Ovary (tissue), 7 donors: ENCODE measurements at regions not wholly inside any gene's neighbourhood (a gene's known extent, or its start where the extent isn't known, plus 50 kb on each side); places are given as distances from the start of the nearest gene placed in this dataset.

ENCODE experiments used
- DNase-seq, 5 donors: peaks; one replicate each; pipeline ENCODE4 v3.0.0-alpha.2; 2019 to 2020
- H3K27ac ChIP-seq, 2 donors: fragments of 200-600 bp; one replicate each; pipeline versions ENCODE4 v1.5.1 to v1.8.0; 2019 to 2022
- H3K27me3 ChIP-seq: fragments of 200-600 bp; one replicate; pipeline ENCODE4 v1.8.0; 2022
- H3K36me3 ChIP-seq: fragments of 200-600 bp; sonication (generic); one replicate; pipeline ENCODE4 v1.5.1; 2019
- H3K4me1 ChIP-seq: one replicate; pipeline ENCODE4 v1.8.1; 2013; ENCODE audit warnings: mild to moderate bottlenecking, moderate library complexity; ENCODE audit not compliant: insufficient read depth
- H3K4me3 ChIP-seq: fragments of 200-600 bp; sonication (generic); one replicate; pipeline ENCODE4 v1.5.1; 2017
- H3K9me3 ChIP-seq, 2 donors: fragments of 200-600 bp in 1 of 2; sonication (generic) in 1 of 2; one replicate each; pipeline versions ENCODE4 v1.5.1 to v1.8.1; 2013 to 2019; ENCODE audit warnings: mild to moderate bottlenecking in 1 of 2, moderate library complexity in 1 of 2
- EP300 ChIP-seq: sonication (generic); formaldehyde crosslinking; IDR thresholded peaks from one replicate; pipeline ENCODE4 v1.6.1; 2017; ENCODE audit warnings: antibody characterized with exemption
- POLR2A ChIP-seq: fragments of 450-650 bp; IDR thresholded peaks from one replicate; pipeline ENCODE4 v1.6.1; 2017; ENCODE audit warnings: antibody characterized with exemption, mild to moderate bottlenecking, moderate library complexity
- WGBS, 3 donors: extraction: QIAGEN DNeasy Blood & Tissue Kit in 1 of 3; methylation state at CpG; one replicate each; pipeline versions ENCODE4 v1.1.5 to v1.1.7; 2013 to 2017; 5-methylcytosine and 5-hydroxymethylcytosine counted together
- intact Hi-C, 4 donors: fragments of 100-400 bp; cut with DNase I; formaldehyde crosslinking; loops; one replicate each; pipeline versions ENCODE4 v1.11.0 to v1.15.1; 2022 to 2023
- TF ChIP-seq, protein P1 (sequence below), 3 donors: fragments of 450-650 bp in 2 of 3; fragments of 200-600 bp in 1 of 3; IDR thresholded peaks; one replicate each; pipeline versions ENCODE4 v1.5.1 to v1.8.0; 2016 to 2022; ENCODE audit warnings: antibody characterized with exemption in 3 of 3, mild to moderate bottlenecking in 1 of 3
- donor health status: DM: no; HTN: no; CAD: no; lungs with moderate emphysema.
- donor health status: DM: no; HTN: no; CAD: no.
- donor health status: Bipolar disorder and iron deficiency.
- donor health status: DM: no; HTN: no; CAD: no.
- donor health status: DM: yes; HTN: yes; CAD: no.

GRCh38 chr2:228378233-228378632, 196.7 kb upstream of the SPHKAP start:
- WGBS, 3 donors = 69 to 84% (median 83%) methylated on average over 2 of the region's 2 CpGs
- H3K27me3 ChIP-seq = no peaks in the 10 kb centered on the region

GRCh38 chr2:228377533-228377932, 196.0 kb upstream of the SPHKAP start:
- H3K9me3 ChIP-seq = no peaks in the 10 kb centered on the region
- intact Hi-C loops = no loop called here
- DNase-seq = no peak
- no peaks in the 10 kb centered on the region for H3K27me3 ChIP-seq
- no peak overlapping the region for H3K4me3 ChIP-seq
- 29 to 35% (median 32%) methylated on average over 6 of the region's 6 CpGs for WGBS, 3 donors
- H3K27ac ChIP-seq = no peak overlapping the region
- no peaks in the 10 kb centered on the region for H3K36me3 ChIP-seq
- TF ChIP-seq EP300 = no peak
- TF ChIP-seq, protein P1, sequence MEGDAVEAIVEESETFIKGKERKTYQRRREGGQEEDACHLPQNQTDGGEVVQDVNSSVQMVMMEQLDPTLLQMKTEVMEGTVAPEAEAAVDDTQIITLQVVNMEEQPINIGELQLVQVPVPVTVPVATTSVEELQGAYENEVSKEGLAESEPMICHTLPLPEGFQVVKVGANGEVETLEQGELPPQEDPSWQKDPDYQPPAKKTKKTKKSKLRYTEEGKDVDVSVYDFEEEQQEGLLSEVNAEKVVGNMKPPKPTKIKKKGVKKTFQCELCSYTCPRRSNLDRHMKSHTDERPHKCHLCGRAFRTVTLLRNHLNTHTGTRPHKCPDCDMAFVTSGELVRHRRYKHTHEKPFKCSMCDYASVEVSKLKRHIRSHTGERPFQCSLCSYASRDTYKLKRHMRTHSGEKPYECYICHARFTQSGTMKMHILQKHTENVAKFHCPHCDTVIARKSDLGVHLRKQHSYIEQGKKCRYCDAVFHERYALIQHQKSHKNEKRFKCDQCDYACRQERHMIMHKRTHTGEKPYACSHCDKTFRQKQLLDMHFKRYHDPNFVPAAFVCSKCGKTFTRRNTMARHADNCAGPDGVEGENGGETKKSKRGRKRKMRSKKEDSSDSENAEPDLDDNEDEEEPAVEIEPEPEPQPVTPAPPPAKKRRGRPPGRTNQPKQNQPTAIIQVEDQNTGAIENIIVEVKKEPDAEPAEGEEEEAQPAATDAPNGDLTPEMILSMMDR (IDR thresholded peaks at IDR 0.05) = no peak
- no peak for TF ChIP-seq POLR2A
- H3K4me1 ChIP-seq = no peaks in the 10 kb centered on the region

More at GRCh38 chr2:228378233-228378632, 196.7 kb upstream of the SPHKAP start:
- H3K4me1 ChIP-seq = no peaks in the 10 kb centered on the region
- TF ChIP-seq, protein P1 (IDR thresholded peaks at IDR 0.05) = no peak
- TF ChIP-seq POLR2A (no peak), EP300 (no peak)
- no peaks in the 10 kb centered on the region for H3K36me3 ChIP-seq
- no peak overlapping the region for H3K4me3 ChIP-seq
- no peak overlapping the region for H3K27ac ChIP-seq
- intact Hi-C loops = no loop called here
- DNase-seq = no peak
- H3K9me3 ChIP-seq = no peaks in the 10 kb centered on the region

- intact Hi-C loops = no loop called here
- TF ChIP-seq, protein P1 (IDR thresholded peaks at IDR 0.05) = no peak
- TF ChIP-seq EP300 (no peak), POLR2A (no peak)
- Histone ChIP-seq H3K27ac (no peak overlapping the region), H3K27me3 (no peaks in the 10 kb centered on the region), H3K36me3 (no peaks in the 10 kb centered on the region), H3K9me3 (no peaks in the 10 kb centered on the region), H3K4me3 (no peak overlapping the region), H3K4me1 (no peaks in the 10 kb centered on the region)
- no peak for DNase-seq
- WGBS, 3 donors = 47 to 64% (median 49%) methylated on average over 3 of the region's 3 CpGs
These were observed 193.3 kb upstream of the SPHKAP start for GRCh38 chr2:228374741-228375140.

- no peak overlapping the region for H3K4me3 ChIP-seq
- 71 to 78% (median 71%) methylated on average over 2 of the region's 2 CpGs for WGBS, 3 donors
- TF ChIP-seq, protein P1 (IDR thresholded peaks at IDR 0.05) = no peak
- TF ChIP-seq POLR2A = no peak
- TF ChIP-seq EP300 = no peak
- no peak overlapping the region for H3K27ac ChIP-seq
- no peaks in the 10 kb centered on the region for H3K9me3 ChIP-seq
- no peak for DNase-seq
- no peaks in the 10 kb centered on the region for H3K4me1 ChIP-seq
- intact Hi-C loops = no loop called here
- H3K27me3 ChIP-seq = no peaks in the 10 kb centered on the region
- H3K36me3 ChIP-seq = no peaks in the 10 kb centered on the region
These were observed 191.7 kb upstream of the SPHKAP start for GRCh38 chr2:228373191-228373590.
